H1 (cell line): ENCODE measurements at regions not wholly inside any gene's neighbourhood (a gene's known extent, or its start where the extent isn't known, plus 50 kb on each side); places are given as distances from the start of the nearest gene placed in this dataset.

Experiments used
- CTCF ChIA-PET: fragments of 300-600 bp; sonication (Branson Sonifier 250); formaldehyde crosslinking; loops from one replicate; lab custom pipeline; 2021; ENCODE audit not compliant: partially characterized antibody; lab: Charles Lee
- POLR2A ChIA-PET: fragments of 300-600 bp; sonication (Branson Sonifier 250); formaldehyde crosslinking; loops from one replicate; lab custom pipeline; 2021; ENCODE audit warnings: inconsistent platforms; ENCODE audit not compliant: partially characterized antibody; lab: Charles Lee
- DNase-seq, 2 experiments: peaks; one replicate each; pipeline versions ENCODE4 v3.0.0 to v3.0.0-alpha.2; 2010 to 2022; ENCODE audit warnings: low spot score in 2 of 2, low read depth in 1 of 2, mixed read lengths in 1 of 2
- FAIRE-seq: peaks from 2 replicates; lab custom pipeline; 2011; peaks lifted over from hg19 to GRCh38; lab: Jason Lieb, UNC
- H2AFZ ChIP-seq: 2 replicates; pipeline ENCODE4 v1.8.1; 2012; ENCODE audit warnings: low read length, inconsistent platforms
- H2AK5ac ChIP-seq: 2 replicates; pipeline ENCODE4 v1.6.1; 2013; ENCODE audit warnings: low read depth, low read length
- H2BK120ac ChIP-seq: replicated peaks from 2 replicates; pipeline ENCODE3; 2013; ENCODE audit warnings: low read depth, low read length, inconsistent platforms
- H2BK12ac ChIP-seq: 2 replicates; pipeline ENCODE4 v1.6.1; 2013; ENCODE audit warnings: low read depth, low read length
- H2BK15ac ChIP-seq: 2 replicates; pipeline ENCODE4 v1.6.1; 2013; ENCODE audit warnings: low read length
- H2BK20ac ChIP-seq: 2 replicates; pipeline ENCODE4 v1.6.1; 2013; ENCODE audit warnings: low read length
- H2BK5ac ChIP-seq: 2 replicates; pipeline ENCODE4 v1.6.1; 2013; ENCODE audit warnings: low read depth, low read length
- H3K14ac ChIP-seq: 2 replicates; pipeline ENCODE4 v1.6.1; 2013; ENCODE audit warnings: inconsistent platforms; ENCODE audit not compliant: insufficient read length
- H3K18ac ChIP-seq: 2 replicates; pipeline ENCODE4 v1.6.1; 2013; ENCODE audit warnings: low read length; ENCODE audit errors: extremely low read depth
- H3K23ac ChIP-seq: 2 replicates; pipeline ENCODE4 v1.6.1; 2013; ENCODE audit warnings: inconsistent platforms; ENCODE audit not compliant: insufficient read length
- H3K23me2 ChIP-seq: 2 replicates; pipeline ENCODE4 v1.6.1; 2013; ENCODE audit warnings: low read depth, low read length
- H3K27ac ChIP-seq: 2 replicates; pipeline ENCODE4 v1.6.1; 2011; ENCODE audit warnings: low read depth, low read length, inconsistent platforms
- H3K27me3 ChIP-seq, 4 experiments: replicated peaks in 1 of 4; 1 replicate in 1 of 4; 2 replicates in 3 of 4; pipeline versions ENCODE4 v1.6.1 to v1.8.1; 2011 to 2013; ENCODE audit warnings: low read length in 3 of 4, mild to moderate bottlenecking in 3 of 4, inconsistent platforms in 2 of 4, mixed read lengths in 2 of 4, moderate library complexity in 1 of 4; ENCODE audit not compliant: control insufficient read depth in 3 of 4, insufficient read depth in 3 of 4; ENCODE audit errors: extremely low read depth in 1 of 4
- H3K36me3 ChIP-seq, 4 experiments: 2 replicates each; pipeline versions ENCODE4 v1.6.1 to v1.8.1; 2011 to 2013; ENCODE audit warnings: mild to moderate bottlenecking in 4 of 4, low read length in 3 of 4, moderate library complexity in 2 of 4, control low read depth in 1 of 4, inconsistent platforms in 1 of 4; ENCODE audit not compliant: insufficient read depth in 4 of 4, control insufficient read depth in 2 of 4
- H3K4ac ChIP-seq: replicated peaks from 2 replicates; pipeline ENCODE3; 2013; ENCODE audit warnings: low read length, low read depth, mixed read lengths, inconsistent platforms; ENCODE audit not compliant: insufficient read length
- H3K4me1 ChIP-seq, 4 experiments: replicated peaks in 1 of 4; 1 replicate in 1 of 4; 2 replicates in 3 of 4; pipeline versions ENCODE4 v1.6.1 to v1.8.1; 2011 to 2013; ENCODE audit warnings: low read length in 3 of 4, inconsistent platforms in 2 of 4, mixed read lengths in 1 of 4; ENCODE audit not compliant: insufficient read depth in 4 of 4, control insufficient read depth in 3 of 4
- H3K4me2 ChIP-seq, 2 experiments: 2 replicates each; pipeline versions ENCODE4 v1.6.1 to v1.8.1; 2011 to 2013; ENCODE audit warnings: low read depth in 2 of 2, low read length in 2 of 2, control low read depth in 1 of 2, inconsistent platforms in 1 of 2, mild to moderate bottlenecking in 1 of 2; ENCODE audit not compliant: insufficient read depth in 1 of 2
- H3K4me3 ChIP-seq, 4 experiments: fragments of 200-600, 300-600 bp in 1 of 4; sonication (generic), shearing (Covaris generic), sonication (Bioruptor Twin) in 1 of 4; 2 replicates each; pipeline versions ENCODE4 v1.5.1 to v1.8.1; 2011 to 2016; ENCODE audit warnings: low read length in 4 of 4, low read depth in 3 of 4, control low read depth in 2 of 4, inconsistent platforms in 2 of 4, mild to moderate bottlenecking in 2 of 4, mixed read lengths in 1 of 4, moderate library complexity in 1 of 4; ENCODE audit not compliant: insufficient read depth in 2 of 4; ENCODE audit errors: extremely low read depth in 1 of 4
- H3K56ac ChIP-seq: replicated peaks from 2 replicates; pipeline ENCODE3; 2013; ENCODE audit warnings: low read depth, mild to moderate bottlenecking, mixed read lengths, low read length, inconsistent platforms; ENCODE audit not compliant: insufficient read length
- H3K79me1 ChIP-seq: 2 replicates; pipeline ENCODE4 v1.6.1; 2013; ENCODE audit warnings: low read depth, low read length, control low read depth
- H3K79me2 ChIP-seq, 2 experiments: 2 replicates each; pipeline versions ENCODE4 v1.6.1 to v1.8.1; 2012 to 2013; ENCODE audit warnings: low read length in 2 of 2, mild to moderate bottlenecking in 2 of 2, inconsistent platforms in 1 of 2; ENCODE audit not compliant: insufficient read depth in 2 of 2, control insufficient read depth in 1 of 2
- H3K9ac ChIP-seq, 4 experiments: replicated peaks in 1 of 4; 1 replicate in 1 of 4; 2 replicates in 3 of 4; pipeline versions ENCODE4 v1.6.1 to v1.8.1; 2011 to 2013; ENCODE audit warnings: low read depth in 3 of 4, low read length in 3 of 4, control low read depth in 2 of 4, mild to moderate bottlenecking in 2 of 4, moderate library complexity in 2 of 4, inconsistent platforms in 1 of 4; ENCODE audit errors: extremely low read depth in 1 of 4
- H3K9me3 ChIP-seq, 2 experiments: 2 replicates each; pipeline versions ENCODE4 v1.6.1 to v1.8.1; 2012 to 2013; ENCODE audit warnings: mild to moderate bottlenecking in 2 of 2, moderate library complexity in 2 of 2, control low read depth in 1 of 2, inconsistent platforms in 1 of 2, low read depth in 1 of 2, low read length in 1 of 2, mixed read lengths in 1 of 2; ENCODE audit not compliant: insufficient read depth in 2 of 2
- H4K20me1 ChIP-seq, 2 experiments: replicated peaks in 1 of 2; 2 replicates each; pipeline versions ENCODE3 to v1.8.1; 2011 to 2013; ENCODE audit warnings: inconsistent platforms in 2 of 2, low read length in 2 of 2, mild to moderate bottlenecking in 1 of 2; ENCODE audit not compliant: insufficient read depth in 2 of 2, control insufficient read depth in 1 of 2
- H4K5ac ChIP-seq: 2 replicates; pipeline ENCODE4 v1.6.1; 2013; ENCODE audit warnings: low read length, low read depth, mixed read lengths, inconsistent platforms; ENCODE audit not compliant: insufficient read length
- H4K8ac ChIP-seq: 2 replicates; pipeline ENCODE4 v1.8.0; 2013; ENCODE audit warnings: mild to moderate bottlenecking, moderate library complexity, low read length, inconsistent platforms; ENCODE audit not compliant: insufficient read depth; ENCODE audit errors: extremely low read depth
- H4K91ac ChIP-seq: replicated peaks from 2 replicates; pipeline ENCODE3; 2013; ENCODE audit warnings: low read length, mixed read lengths, inconsistent platforms; ENCODE audit not compliant: insufficient read length
- WGBS, 2 experiments: shearing (Covaris generic) in 1 of 2; methylation state at CpG; one replicate each; pipeline versions ENCODE4 v1.1.6 to v1.1.7; 2013 to 2015; ENCODE audit warnings: low lambda C conversion rate in 2 of 2, mixed read lengths in 2 of 2, inconsistent platforms in 1 of 2, low coverage in 1 of 2, missing lambda C conversion rate in 1 of 2; ENCODE audit not compliant: insufficient replicate concordance in 2 of 2, insufficient coverage in 1 of 2, insufficient read length in 1 of 2; ENCODE audit errors: extremely low coverage in 1 of 2, missing lambda C conversion rate in 1 of 2; 5-methylcytosine and 5-hydroxymethylcytosine counted together
- TF ChIP-seq, protein P1 (sequence below): fragments of 300-600 bp; sonication (generic); IDR thresholded peaks from 2 replicates; pipeline ENCODE4 v1.7.1; 2012; ENCODE audit warnings: low read length, moderate library complexity, mild to moderate bottlenecking, inconsistent platforms; ENCODE audit not compliant: insufficient replicate concordance

DNA sequence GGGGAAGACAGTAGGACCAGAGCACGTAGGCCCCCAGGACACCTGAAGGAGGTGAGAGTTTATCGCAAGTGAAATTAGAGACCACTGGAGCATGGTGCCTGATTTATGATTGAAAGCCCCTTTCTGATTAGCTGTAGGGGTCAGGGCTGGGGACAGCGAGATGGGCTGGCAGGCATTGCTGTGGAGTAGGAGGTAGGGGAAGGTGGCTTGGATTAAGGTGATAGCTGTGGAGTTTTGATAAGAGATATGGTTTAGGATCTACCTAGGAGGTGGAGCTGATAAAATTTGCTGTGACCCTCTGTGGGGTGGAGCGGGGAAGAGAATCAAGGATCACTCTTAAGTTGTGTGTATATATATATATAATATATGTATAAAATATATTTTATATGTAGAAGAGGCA is 157.5 kb downstream of the CD8B2 start:
- Histone ChIP-seq H4K5ac (no peak overlapping the region), H3K4me3 (no peak overlapping the region), H3K9ac (no peak overlapping the region), H3K27ac (no peak overlapping the region), H3K18ac (no peak overlapping the region), H4K20me1 (no peaks in the 10 kb centered on the region), H2BK120ac (no peak overlapping the region), H3K4ac (no peak overlapping the region), H3K9me3 (no peaks in the 10 kb centered on the region), H3K4me1 (no peaks in the 10 kb centered on the region), H2BK20ac (no peak overlapping the region), H4K91ac (no peak overlapping the region), H2AFZ (no peak overlapping the region), H3K4me2 (no peak overlapping the region), H3K14ac (no peak overlapping the region), H4K8ac (no peak overlapping the region), H3K36me3 (no peaks in the 10 kb centered on the region), H2BK12ac (no peak overlapping the region), H2BK5ac (no peak overlapping the region), H3K23ac (no peak overlapping the region), H3K27me3 (no peaks in the 10 kb centered on the region), H3K79me1 (no peaks in the 10 kb centered on the region), H2BK15ac (no peak overlapping the region), H3K79me2 (no peaks in the 10 kb centered on the region), H2AK5ac (no peak overlapping the region), H3K23me2 (no peaks in the 10 kb centered on the region), H3K56ac (no peak overlapping the region)
- no peak for FAIRE-seq
- WGBS, 2 experiments: 95% methylated on average over 4 of the region's 4 CpGs; no CpG with 5 or more reads in 1 of the 2 experiments
- no peak for DNase-seq
- CTCF ChIA-PET: interaction anchor here (1.0 kb wide), 1 partner anchor 82 kb away, joined by 5 read pairs; no protein-coding TSS in a partner anchor
- POLR2A ChIA-PET: no interaction called here
- TF ChIP-seq, protein P1, sequence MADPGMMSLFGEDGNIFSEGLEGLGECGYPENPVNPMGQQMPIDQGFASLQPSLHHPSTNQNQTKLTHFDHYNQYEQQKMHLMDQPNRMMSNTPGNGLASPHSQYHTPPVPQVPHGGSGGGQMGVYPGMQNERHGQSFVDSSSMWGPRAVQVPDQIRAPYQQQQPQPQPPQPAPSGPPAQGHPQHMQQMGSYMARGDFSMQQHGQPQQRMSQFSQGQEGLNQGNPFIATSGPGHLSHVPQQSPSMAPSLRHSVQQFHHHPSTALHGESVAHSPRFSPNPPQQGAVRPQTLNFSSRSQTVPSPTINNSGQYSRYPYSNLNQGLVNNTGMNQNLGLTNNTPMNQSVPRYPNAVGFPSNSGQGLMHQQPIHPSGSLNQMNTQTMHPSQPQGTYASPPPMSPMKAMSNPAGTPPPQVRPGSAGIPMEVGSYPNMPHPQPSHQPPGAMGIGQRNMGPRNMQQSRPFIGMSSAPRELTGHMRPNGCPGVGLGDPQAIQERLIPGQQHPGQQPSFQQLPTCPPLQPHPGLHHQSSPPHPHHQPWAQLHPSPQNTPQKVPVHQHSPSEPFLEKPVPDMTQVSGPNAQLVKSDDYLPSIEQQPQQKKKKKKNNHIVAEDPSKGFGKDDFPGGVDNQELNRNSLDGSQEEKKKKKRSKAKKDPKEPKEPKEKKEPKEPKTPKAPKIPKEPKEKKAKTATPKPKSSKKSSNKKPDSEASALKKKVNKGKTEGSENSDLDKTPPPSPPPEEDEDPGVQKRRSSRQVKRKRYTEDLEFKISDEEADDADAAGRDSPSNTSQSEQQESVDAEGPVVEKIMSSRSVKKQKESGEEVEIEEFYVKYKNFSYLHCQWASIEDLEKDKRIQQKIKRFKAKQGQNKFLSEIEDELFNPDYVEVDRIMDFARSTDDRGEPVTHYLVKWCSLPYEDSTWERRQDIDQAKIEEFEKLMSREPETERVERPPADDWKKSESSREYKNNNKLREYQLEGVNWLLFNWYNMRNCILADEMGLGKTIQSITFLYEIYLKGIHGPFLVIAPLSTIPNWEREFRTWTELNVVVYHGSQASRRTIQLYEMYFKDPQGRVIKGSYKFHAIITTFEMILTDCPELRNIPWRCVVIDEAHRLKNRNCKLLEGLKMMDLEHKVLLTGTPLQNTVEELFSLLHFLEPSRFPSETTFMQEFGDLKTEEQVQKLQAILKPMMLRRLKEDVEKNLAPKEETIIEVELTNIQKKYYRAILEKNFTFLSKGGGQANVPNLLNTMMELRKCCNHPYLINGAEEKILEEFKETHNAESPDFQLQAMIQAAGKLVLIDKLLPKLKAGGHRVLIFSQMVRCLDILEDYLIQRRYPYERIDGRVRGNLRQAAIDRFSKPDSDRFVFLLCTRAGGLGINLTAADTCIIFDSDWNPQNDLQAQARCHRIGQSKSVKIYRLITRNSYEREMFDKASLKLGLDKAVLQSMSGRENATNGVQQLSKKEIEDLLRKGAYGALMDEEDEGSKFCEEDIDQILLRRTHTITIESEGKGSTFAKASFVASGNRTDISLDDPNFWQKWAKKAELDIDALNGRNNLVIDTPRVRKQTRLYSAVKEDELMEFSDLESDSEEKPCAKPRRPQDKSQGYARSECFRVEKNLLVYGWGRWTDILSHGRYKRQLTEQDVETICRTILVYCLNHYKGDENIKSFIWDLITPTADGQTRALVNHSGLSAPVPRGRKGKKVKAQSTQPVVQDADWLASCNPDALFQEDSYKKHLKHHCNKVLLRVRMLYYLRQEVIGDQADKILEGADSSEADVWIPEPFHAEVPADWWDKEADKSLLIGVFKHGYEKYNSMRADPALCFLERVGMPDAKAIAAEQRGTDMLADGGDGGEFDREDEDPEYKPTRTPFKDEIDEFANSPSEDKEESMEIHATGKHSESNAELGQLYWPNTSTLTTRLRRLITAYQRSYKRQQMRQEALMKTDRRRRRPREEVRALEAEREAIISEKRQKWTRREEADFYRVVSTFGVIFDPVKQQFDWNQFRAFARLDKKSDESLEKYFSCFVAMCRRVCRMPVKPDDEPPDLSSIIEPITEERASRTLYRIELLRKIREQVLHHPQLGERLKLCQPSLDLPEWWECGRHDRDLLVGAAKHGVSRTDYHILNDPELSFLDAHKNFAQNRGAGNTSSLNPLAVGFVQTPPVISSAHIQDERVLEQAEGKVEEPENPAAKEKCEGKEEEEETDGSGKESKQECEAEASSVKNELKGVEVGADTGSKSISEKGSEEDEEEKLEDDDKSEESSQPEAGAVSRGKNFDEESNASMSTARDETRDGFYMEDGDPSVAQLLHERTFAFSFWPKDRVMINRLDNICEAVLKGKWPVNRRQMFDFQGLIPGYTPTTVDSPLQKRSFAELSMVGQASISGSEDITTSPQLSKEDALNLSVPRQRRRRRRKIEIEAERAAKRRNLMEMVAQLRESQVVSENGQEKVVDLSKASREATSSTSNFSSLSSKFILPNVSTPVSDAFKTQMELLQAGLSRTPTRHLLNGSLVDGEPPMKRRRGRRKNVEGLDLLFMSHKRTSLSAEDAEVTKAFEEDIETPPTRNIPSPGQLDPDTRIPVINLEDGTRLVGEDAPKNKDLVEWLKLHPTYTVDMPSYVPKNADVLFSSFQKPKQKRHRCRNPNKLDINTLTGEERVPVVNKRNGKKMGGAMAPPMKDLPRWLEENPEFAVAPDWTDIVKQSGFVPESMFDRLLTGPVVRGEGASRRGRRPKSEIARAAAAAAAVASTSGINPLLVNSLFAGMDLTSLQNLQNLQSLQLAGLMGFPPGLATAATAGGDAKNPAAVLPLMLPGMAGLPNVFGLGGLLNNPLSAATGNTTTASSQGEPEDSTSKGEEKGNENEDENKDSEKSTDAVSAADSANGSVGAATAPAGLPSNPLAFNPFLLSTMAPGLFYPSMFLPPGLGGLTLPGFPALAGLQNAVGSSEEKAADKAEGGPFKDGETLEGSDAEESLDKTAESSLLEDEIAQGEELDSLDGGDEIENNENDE: no peak
